ENCODE measurements at regions not wholly inside any gene's neighbourhood (a gene's known extent, or its start where the extent isn't known, plus 50 kb on each side); places are given as distances from the start of the nearest gene placed in this dataset.

GRCh38 chr2:12589802-12590320 lies 126.9 kb upstream of the TRIB2 start:
- TF ChIP-seq CTCF (IDR thresholded peaks at IDR 0.05) (no peak), POLR2AphosphoS5 (IDR thresholded peaks at IDR 0.05) (no peak), POLR2A (IDR thresholded peaks at IDR 0.05) (no peak)
